Progenitor cell of endocrine pancreas (in vitro differentiated cells): ENCODE measurements at regions not wholly inside any gene's neighbourhood (a gene's known extent, or its start where the extent isn't known, plus 50 kb on each side); places are given as distances from the start of the nearest gene placed in this dataset.

Source experiments
- DNase-seq: peaks from one replicate; pipeline ENCODE4 v3.0.0; 2021; ENCODE audit warnings: low spot score; ENCODE audit not compliant: unreplicated experiment
- H3K27ac Mint-ChIP-seq: 2 replicates; pipeline ENCODE4 v1.8.0; 2021; ENCODE audit warnings: mild to moderate bottlenecking, moderate library complexity, mixed read lengths
- H3K27me3 Mint-ChIP-seq: 2 replicates; pipeline ENCODE4 v1.8.0; 2021; ENCODE audit warnings: mixed read lengths
- H3K36me3 Mint-ChIP-seq: 2 replicates; pipeline ENCODE4 v1.8.0; 2022; ENCODE audit warnings: mixed read lengths; ENCODE audit not compliant: insufficient read depth
- H3K4me1 Mint-ChIP-seq: 2 replicates; pipeline ENCODE4 v1.8.0; 2021; ENCODE audit warnings: low read depth, mixed read lengths
- H3K4me3 Mint-ChIP-seq: 2 replicates; pipeline ENCODE4 v1.8.0; 2021; ENCODE audit warnings: low read depth, mild to moderate bottlenecking, moderate library complexity, mixed read lengths
- H3K9me3 Mint-ChIP-seq: 2 replicates; pipeline ENCODE4 v1.8.0; 2021; ENCODE audit warnings: low read depth, mixed read lengths
- CTCF ChIP-seq: fragments of 200-600 bp; sonication (generic); IDR thresholded peaks from one replicate; pipeline ENCODE4 v1.5.0; 2021; ENCODE audit warnings: antibody characterized with exemption, mild to moderate bottlenecking; ENCODE audit not compliant: unreplicated experiment

- Mint-ChIP-seq H3K9me3 (no peaks in the 10 kb centered on the region), H3K4me1 (peaks cover 33% of the 10 kb centered on the region), H3K36me3 (no peaks in the 10 kb centered on the region), H3K27ac (no peak overlapping the region), H3K4me3 (no peak overlapping the region), H3K27me3 (no peaks in the 10 kb centered on the region)
- TF ChIP-seq CTCF = no peak
- DNase-seq = no peak
Observed at GRCh38 chr1:234902774-234903547, 225.7 kb downstream of the TOMM20 start.

GRCh38 chr1:234901491-234902049 is 227.1 kb downstream of the TOMM20 start:
- DNase-seq = no peak
- Mint-ChIP-seq H3K4me1 (peaks cover 27% of the 10 kb centered on the region), H3K9me3 (no peaks in the 10 kb centered on the region), H3K36me3 (no peaks in the 10 kb centered on the region), H3K27me3 (no peaks in the 10 kb centered on the region), H3K27ac (no peak overlapping the region), H3K4me3 (no peak overlapping the region)
- TF ChIP-seq CTCF = no peak

- no peak overlapping the region for H3K4me3 Mint-ChIP-seq
- no peak for TF ChIP-seq CTCF
Observed at GRCh38 chr1:234900595-234900994, 228.0 kb downstream of the TOMM20 start.

GRCh38 chr1:234899730-234900072 is 228.9 kb downstream of the TOMM20 start:
- Mint-ChIP-seq H3K36me3 (no peaks in the 10 kb centered on the region), H3K4me1 (peaks cover 26% of the 10 kb centered on the region), H3K27ac (no peak overlapping the region), H3K4me3 (no peak overlapping the region), H3K9me3 (no peaks in the 10 kb centered on the region), H3K27me3 (no peaks in the 10 kb centered on the region)
- TF ChIP-seq CTCF = no peak
- DNase-seq = no peak

More at GRCh38 chr1:234900595-234900994, 228.0 kb downstream of the TOMM20 start:
- no peak overlapping the region for H3K27ac Mint-ChIP-seq
- H3K36me3 Mint-ChIP-seq = no peaks in the 10 kb centered on the region
- no peak for DNase-seq
- no peaks in the 10 kb centered on the region for H3K9me3 Mint-ChIP-seq
- peaks cover 26% of the 10 kb centered on the region for H3K4me1 Mint-ChIP-seq
- H3K27me3 Mint-ChIP-seq = no peaks in the 10 kb centered on the region

- Mint-ChIP-seq H3K4me1 (peaks cover 26% of the 10 kb centered on the region), H3K4me3 (no peak overlapping the region), H3K27ac (peak overlapping the region; percentile 71), H3K27me3 (no peaks in the 10 kb centered on the region), H3K9me3 (no peaks in the 10 kb centered on the region), H3K36me3 (no peaks in the 10 kb centered on the region)
- DNase-seq = no peak
- TF ChIP-seq CTCF = no peak
Observed at GRCh38 chr1:234899041-234899729, 229.5 kb downstream of the TOMM20 start.
